ENCODE measurements at regions not wholly inside any gene's neighbourhood (a gene's known extent, or its start where the extent isn't known, plus 50 kb on each side); places are given as distances from the start of the nearest gene placed in this dataset.

DNA sequence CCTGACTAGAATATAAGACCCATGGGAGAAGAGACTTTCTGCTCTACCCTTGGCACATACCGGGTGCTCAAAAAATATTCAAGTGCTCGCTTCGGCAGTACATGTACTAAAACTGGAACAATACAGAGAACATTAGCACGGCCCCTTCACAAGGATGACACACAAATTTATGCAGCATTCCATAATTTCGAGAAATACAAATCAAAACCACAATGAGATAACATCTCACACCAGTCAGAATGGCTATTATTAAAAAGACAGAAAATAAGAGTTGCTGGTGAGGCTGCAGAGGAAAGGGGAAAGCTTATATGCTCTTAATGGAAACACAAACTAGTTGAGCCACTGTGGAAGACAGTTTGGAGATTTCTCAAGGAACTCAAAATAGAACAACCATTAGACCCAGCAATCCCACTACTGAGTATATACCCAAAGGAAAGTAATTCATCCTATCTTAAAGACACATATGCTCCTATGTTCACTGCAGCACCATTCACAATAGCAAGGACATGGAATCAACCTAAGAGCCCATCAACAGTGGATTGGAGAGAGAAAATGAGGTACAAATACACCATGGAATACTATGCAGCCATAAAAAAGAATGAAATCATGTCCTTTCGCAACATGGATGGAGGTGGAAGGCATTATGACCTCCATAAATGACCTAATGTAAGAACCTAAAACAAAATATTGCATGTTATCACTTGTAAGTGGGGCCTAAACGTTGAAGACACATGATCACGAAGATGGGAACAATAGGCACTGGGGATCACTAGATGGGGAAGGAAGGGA, 71.6 kb upstream of the CYP1B1 start:
- Histone ChIP-seq H3K4me3 (no peak overlapping the region), H3K27me3 (no peaks in the 10 kb centered on the region), H3K9me3 (no peaks in the 10 kb centered on the region), H3K36me3 (no peaks in the 10 kb centered on the region), H3K4me1 (no peaks in the 10 kb centered on the region), H3K27ac (peak overlapping the region in 3 of 4 donors; percentile 56 to 79 (median 74))
- no peak for DNase-seq
- no peak for TF ChIP-seq POLR2A (IDR thresholded peaks at IDR 0.05)
- TF ChIP-seq, protein P1, sequence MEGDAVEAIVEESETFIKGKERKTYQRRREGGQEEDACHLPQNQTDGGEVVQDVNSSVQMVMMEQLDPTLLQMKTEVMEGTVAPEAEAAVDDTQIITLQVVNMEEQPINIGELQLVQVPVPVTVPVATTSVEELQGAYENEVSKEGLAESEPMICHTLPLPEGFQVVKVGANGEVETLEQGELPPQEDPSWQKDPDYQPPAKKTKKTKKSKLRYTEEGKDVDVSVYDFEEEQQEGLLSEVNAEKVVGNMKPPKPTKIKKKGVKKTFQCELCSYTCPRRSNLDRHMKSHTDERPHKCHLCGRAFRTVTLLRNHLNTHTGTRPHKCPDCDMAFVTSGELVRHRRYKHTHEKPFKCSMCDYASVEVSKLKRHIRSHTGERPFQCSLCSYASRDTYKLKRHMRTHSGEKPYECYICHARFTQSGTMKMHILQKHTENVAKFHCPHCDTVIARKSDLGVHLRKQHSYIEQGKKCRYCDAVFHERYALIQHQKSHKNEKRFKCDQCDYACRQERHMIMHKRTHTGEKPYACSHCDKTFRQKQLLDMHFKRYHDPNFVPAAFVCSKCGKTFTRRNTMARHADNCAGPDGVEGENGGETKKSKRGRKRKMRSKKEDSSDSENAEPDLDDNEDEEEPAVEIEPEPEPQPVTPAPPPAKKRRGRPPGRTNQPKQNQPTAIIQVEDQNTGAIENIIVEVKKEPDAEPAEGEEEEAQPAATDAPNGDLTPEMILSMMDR (IDR thresholded peaks at IDR 0.05): no peak

DNA sequence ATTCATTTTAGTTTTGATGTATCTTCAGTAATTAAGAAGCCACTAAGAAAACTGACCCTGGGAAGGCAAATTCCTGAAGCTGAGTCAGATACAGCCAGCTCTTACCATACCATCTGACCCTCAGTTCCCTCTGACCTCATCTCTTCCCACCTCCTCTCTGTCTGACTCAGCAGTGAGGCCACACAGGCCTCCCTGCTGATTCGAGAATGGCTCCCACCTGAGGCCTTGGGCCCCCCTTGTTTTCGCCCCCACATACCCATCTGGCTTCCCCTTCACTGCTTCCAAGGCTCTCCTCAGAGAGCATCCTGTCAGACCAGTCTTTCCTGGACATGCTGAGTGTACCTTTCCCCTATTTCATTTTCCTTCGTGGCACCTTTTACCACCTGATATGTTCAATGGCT, 71.0 kb upstream of the CYP1B1 start:
- Histone ChIP-seq H3K27me3 (no peaks in the 10 kb centered on the region), H3K9me3 (no peaks in the 10 kb centered on the region), H3K4me1 (no peaks in the 10 kb centered on the region), H3K4me3 (no peak overlapping the region), H3K36me3 (no peaks in the 10 kb centered on the region), H3K27ac (peak overlapping the region in 3 of 4 donors; percentile 56 to 79 (median 74))
- TF ChIP-seq, protein P1 (IDR thresholded peaks at IDR 0.05): no peak
- no peak for TF ChIP-seq POLR2A (IDR thresholded peaks at IDR 0.05)
- no peak for DNase-seq

GRCh38 chr2:38146275-38146906, 70.4 kb upstream of the CYP1B1 start:
- TF ChIP-seq, protein P1 (IDR thresholded peaks at IDR 0.05): no peak
- no peak for TF ChIP-seq POLR2A (IDR thresholded peaks at IDR 0.05)
- DNase-seq: no peak
- no peaks in the 10 kb centered on the region for H3K9me3 ChIP-seq
- no peaks in the 10 kb centered on the region for H3K36me3 ChIP-seq
- H3K4me1 ChIP-seq: no peaks in the 10 kb centered on the region
- H3K27me3 ChIP-seq: no peaks in the 10 kb centered on the region
- peak overlapping the region; percentile 11 to 79 (median 65) for H3K27ac ChIP-seq
- no peak overlapping the region for H3K4me3 ChIP-seq

- TF ChIP-seq, protein P1 (IDR thresholded peaks at IDR 0.05): no peak
- H3K4me1 ChIP-seq: no peaks in the 10 kb centered on the region
- H3K9me3 ChIP-seq: no peaks in the 10 kb centered on the region
- no peaks in the 10 kb centered on the region for H3K27me3 ChIP-seq
- H3K36me3 ChIP-seq: no peaks in the 10 kb centered on the region
- H3K4me3 ChIP-seq: no peak overlapping the region
- DNase-seq: no peak
- no peak overlapping the region for H3K27ac ChIP-seq
Observed at GRCh38 chr2:38145236-38145635, 69.3 kb upstream of the CYP1B1 start.

- Histone ChIP-seq H3K9me3 (no peaks in the 10 kb centered on the region), H3K27me3 (no peaks in the 10 kb centered on the region), H3K4me1 (no peaks in the 10 kb centered on the region), H3K27ac (no peak overlapping the region), H3K4me3 (no peak overlapping the region), H3K36me3 (no peaks in the 10 kb centered on the region)
- no peak for DNase-seq
- TF ChIP-seq POLR2A (IDR thresholded peaks at IDR 0.05): no peak
- TF ChIP-seq, protein P1 (IDR thresholded peaks at IDR 0.05): no peak
Observed at GRCh38 chr2:38142627-38143026, 66.7 kb upstream of the CYP1B1 start.

Data from Peyer's patch (tissue), 4 donors.